Endodermal cell (in vitro differentiated cells): ENCODE measurements at regions not wholly inside any gene's neighbourhood (a gene's known extent, or its start where the extent isn't known, plus 50 kb on each side); places are given as distances from the start of the nearest gene placed in this dataset.

Source experiments
- DNase-seq: peaks from one replicate; pipeline ENCODE4 v3.0.0-alpha.2; 2017
- H3K27ac ChIP-seq: 2 replicates; pipeline ENCODE4 v1.5.1; 2013; ENCODE audit warnings: mild to moderate bottlenecking, low read depth, low read length, moderate library complexity
- H3K27me3 ChIP-seq: 2 replicates; pipeline ENCODE4 v1.6.1; 2013; ENCODE audit warnings: mild to moderate bottlenecking, low read length, moderate library complexity; ENCODE audit not compliant: insufficient read depth, control insufficient read depth, poor library complexity, severe bottlenecking
- H3K36me3 ChIP-seq: 2 replicates; pipeline ENCODE4 v1.7.0; 2013; ENCODE audit warnings: mild to moderate bottlenecking, low read length, moderate library complexity; ENCODE audit not compliant: control insufficient read depth, insufficient read depth
- H3K4me1 ChIP-seq: one replicate; pipeline ENCODE4 v1.7.0; 2013; ENCODE audit warnings: low read length; ENCODE audit not compliant: control insufficient read depth, insufficient read depth
- H3K4me3 ChIP-seq: 2 replicates; pipeline ENCODE4 v1.5.1; 2013; ENCODE audit warnings: mild to moderate bottlenecking, low read length, moderate library complexity
- H3K9ac ChIP-seq: 2 replicates; pipeline ENCODE4 v1.6.1; 2013; ENCODE audit warnings: mild to moderate bottlenecking, low read length, moderate library complexity; ENCODE audit not compliant: poor library complexity, severe bottlenecking; ENCODE audit errors: extremely low read depth
- H3K9me3 ChIP-seq: 2 replicates; pipeline ENCODE4 v1.6.1; 2013; ENCODE audit warnings: mild to moderate bottlenecking, low read length, moderate library complexity; ENCODE audit not compliant: control insufficient read depth
- H3K27ac Mint-ChIP-seq: 2 replicates; pipeline ENCODE4 v1.8.0; 2020; ENCODE audit warnings: mixed read lengths
- H3K27me3 Mint-ChIP-seq: 2 replicates; pipeline ENCODE4 v1.8.0; 2021; ENCODE audit warnings: mild to moderate bottlenecking, mixed read lengths; ENCODE audit not compliant: insufficient read depth
- H3K36me3 Mint-ChIP-seq: 2 replicates; pipeline ENCODE4 v1.8.0; 2020; ENCODE audit warnings: low read depth, mixed read lengths
- H3K4me1 Mint-ChIP-seq: 2 replicates; pipeline ENCODE4 v1.8.0; 2020; ENCODE audit warnings: mixed read lengths
- H3K4me3 Mint-ChIP-seq: 2 replicates; pipeline ENCODE4 v1.8.0; 2020; ENCODE audit warnings: mild to moderate bottlenecking, moderate library complexity, mixed read lengths
- H3K9me3 Mint-ChIP-seq: 2 replicates; pipeline ENCODE4 v1.8.0; 2020; ENCODE audit warnings: mild to moderate bottlenecking, mixed read lengths
- CTCF ChIP-seq: fragments of 200-600 bp; sonication (generic); conservative IDR thresholded peaks from 2 replicates; pipeline ENCODE4 v1.5.0; 2021; ENCODE audit warnings: antibody characterized with exemption, mild to moderate bottlenecking
- WGBS, 2 experiments: methylation state at CpG; one replicate each; pipeline versions ENCODE4 v1.1.5 to v1.1.7; 2013; ENCODE audit warnings: missing lambda C conversion rate in 2 of 2, mixed read lengths in 1 of 2; ENCODE audit not compliant: insufficient coverage in 1 of 2, insufficient read length in 1 of 2; 5-methylcytosine and 5-hydroxymethylcytosine counted together

DNA sequence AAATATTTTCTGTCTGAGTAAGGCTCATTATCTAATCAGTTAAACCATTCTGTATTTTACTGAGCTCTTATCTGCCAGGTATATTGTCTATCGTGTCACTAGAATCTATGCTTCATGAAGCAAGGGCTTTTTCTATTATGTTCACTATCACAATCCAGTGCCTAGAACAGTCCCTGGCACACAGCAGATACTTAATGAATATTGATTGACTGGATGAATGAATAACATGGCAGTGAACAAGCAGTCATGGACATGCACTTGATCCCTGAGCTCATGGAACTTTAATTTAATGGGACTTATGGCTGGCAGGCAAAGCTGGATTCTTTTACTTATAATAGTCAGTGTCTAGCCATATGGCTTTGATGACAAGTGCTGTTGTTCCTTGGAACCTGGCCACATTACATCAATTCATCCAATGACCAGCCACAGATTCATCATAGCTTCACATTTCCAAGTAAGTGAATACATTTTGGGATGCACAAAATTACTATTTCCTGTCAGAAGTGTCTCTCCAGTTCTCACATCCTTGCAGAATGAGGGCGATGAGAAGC lies 214.8 kb downstream of the COG6 start:
- no peaks in the 10 kb centered on the region for H3K27me3 Mint-ChIP-seq
- no peak overlapping the region for H3K27ac Mint-ChIP-seq
- H3K9ac ChIP-seq = no peak overlapping the region
- H3K9me3 ChIP-seq = no peaks in the 10 kb centered on the region
- no peaks in the 10 kb centered on the region for H3K36me3 Mint-ChIP-seq
- no peaks in the 10 kb centered on the region for H3K27me3 ChIP-seq
- TF ChIP-seq CTCF = no peak
- H3K36me3 ChIP-seq = no peaks in the 10 kb centered on the region
- H3K4me1 Mint-ChIP-seq = peaks cover 13% of the 10 kb centered on the region
- no peak overlapping the region for H3K4me3 ChIP-seq
- no peak overlapping the region for H3K27ac ChIP-seq
- no peaks in the 10 kb centered on the region for H3K9me3 Mint-ChIP-seq
- H3K4me1 ChIP-seq = peaks cover 4% of the 10 kb centered on the region
- DNase-seq = no peak
- 92 to 99% methylated on average over 1 to 2 of the region's 2 CpGs for WGBS, 2 experiments
- no peak overlapping the region for H3K4me3 Mint-ChIP-seq

GRCh38 chr13:39874331-39875053 lies 219.0 kb downstream of the COG6 start:
- no peaks in the 10 kb centered on the region for H3K9me3 Mint-ChIP-seq
- DNase-seq = no peak
- no peak overlapping the region for H3K4me3 ChIP-seq
- no peaks in the 10 kb centered on the region for H3K27me3 Mint-ChIP-seq
- H3K36me3 ChIP-seq = no peaks in the 10 kb centered on the region
- WGBS, 2 experiments = 95 to 96% methylated on average over 3 of the region's 3 CpGs
- H3K27ac Mint-ChIP-seq = no peak overlapping the region
- H3K27ac ChIP-seq = no peak overlapping the region
- no peak overlapping the region for H3K9ac ChIP-seq
- peaks cover 2% of the 10 kb centered on the region for H3K4me1 Mint-ChIP-seq
- no peaks in the 10 kb centered on the region for H3K36me3 Mint-ChIP-seq
- H3K4me1 ChIP-seq = no peaks in the 10 kb centered on the region
- H3K9me3 ChIP-seq = no peaks in the 10 kb centered on the region
- TF ChIP-seq CTCF = no peak
- H3K4me3 Mint-ChIP-seq = no peak overlapping the region
- no peaks in the 10 kb centered on the region for H3K27me3 ChIP-seq

DNA sequence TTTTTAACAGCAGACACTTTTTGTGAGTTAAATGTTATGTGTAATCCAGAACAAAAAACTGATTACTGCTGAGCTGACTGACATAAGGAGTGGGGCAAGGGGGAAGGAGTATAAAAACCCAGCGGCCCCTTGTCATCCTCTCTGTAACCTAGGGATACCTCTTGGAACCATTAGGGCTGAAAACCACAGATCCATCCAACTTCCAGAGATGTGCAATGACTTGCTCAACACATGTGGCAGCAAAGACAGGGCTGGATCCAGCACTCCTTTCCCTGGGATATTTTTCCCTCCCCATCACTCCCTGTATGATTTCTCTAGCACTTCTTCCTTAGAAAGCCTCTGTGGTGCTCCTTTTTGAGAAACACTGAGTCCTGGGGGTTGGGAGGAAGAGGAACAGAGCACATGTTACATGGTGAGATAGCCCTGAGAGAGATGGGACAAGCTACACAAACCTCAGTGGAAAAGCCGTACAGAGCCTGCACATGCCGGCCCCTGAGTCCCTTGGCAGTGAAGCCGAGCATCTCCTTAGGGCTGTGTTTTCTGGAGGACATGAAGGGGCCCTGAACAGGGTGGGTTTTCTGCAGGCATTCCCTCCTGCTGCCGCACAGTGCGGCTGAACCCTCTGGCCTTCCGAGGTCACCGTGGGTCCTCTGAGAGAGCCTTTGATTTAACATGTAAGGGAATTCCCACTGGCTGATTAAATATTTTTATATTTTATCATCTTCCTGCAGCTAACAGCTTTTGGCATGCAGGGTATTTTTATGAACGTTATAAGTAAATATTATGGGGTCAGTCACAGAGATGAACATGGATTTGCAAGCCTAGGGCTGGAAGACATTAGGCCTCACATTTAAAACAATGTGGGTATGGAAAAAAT lies 219.9 kb downstream of the COG6 start:
- no peak overlapping the region for H3K27ac ChIP-seq
- H3K4me3 Mint-ChIP-seq = no peak overlapping the region
- no peaks in the 10 kb centered on the region for H3K36me3 ChIP-seq
- H3K27me3 ChIP-seq = no peaks in the 10 kb centered on the region
- H3K9me3 Mint-ChIP-seq = no peaks in the 10 kb centered on the region
- 76 to 92% methylated on average over 4 to 9 of the region's 9 CpGs for WGBS, 2 experiments
- no peak overlapping the region for H3K9ac ChIP-seq
- no peaks in the 10 kb centered on the region for H3K9me3 ChIP-seq
- H3K36me3 Mint-ChIP-seq = no peaks in the 10 kb centered on the region
- TF ChIP-seq CTCF = no peak
- no peaks in the 10 kb centered on the region for H3K4me1 Mint-ChIP-seq
- no peak overlapping the region for H3K4me3 ChIP-seq
- H3K27me3 Mint-ChIP-seq = no peaks in the 10 kb centered on the region
- DNase-seq = no peak
- no peaks in the 10 kb centered on the region for H3K4me1 ChIP-seq
- no peak overlapping the region for H3K27ac Mint-ChIP-seq
